Neural progenitor cell (in vitro differentiated cells): ENCODE measurements at regions not wholly inside any gene's neighbourhood (a gene's known extent, or its start where the extent isn't known, plus 50 kb on each side); places are given as distances from the start of the nearest gene placed in this dataset.

Experiments
- CTCF ChIP-seq: fragments of 200-600 bp; sonication (generic); IDR thresholded peaks from 2 replicates; pipeline ENCODE4 v1.5.1; 2017; ENCODE audit warnings: antibody characterized with exemption, mild to moderate bottlenecking
- EZH2 ChIP-seq: fragments of 200-600 bp; sonication (generic); IDR thresholded peaks from 2 replicates; pipeline ENCODE4 v1.6.1; 2017; ENCODE audit warnings: antibody characterized with exemption, mild to moderate bottlenecking, moderate library complexity
- EZH2phosphoT487 ChIP-seq: fragments of 200-600 bp; sonication (generic); IDR thresholded peaks from 2 replicates; pipeline ENCODE4 v1.6.1; 2017; ENCODE audit warnings: antibody characterized with exemption

DNA sequence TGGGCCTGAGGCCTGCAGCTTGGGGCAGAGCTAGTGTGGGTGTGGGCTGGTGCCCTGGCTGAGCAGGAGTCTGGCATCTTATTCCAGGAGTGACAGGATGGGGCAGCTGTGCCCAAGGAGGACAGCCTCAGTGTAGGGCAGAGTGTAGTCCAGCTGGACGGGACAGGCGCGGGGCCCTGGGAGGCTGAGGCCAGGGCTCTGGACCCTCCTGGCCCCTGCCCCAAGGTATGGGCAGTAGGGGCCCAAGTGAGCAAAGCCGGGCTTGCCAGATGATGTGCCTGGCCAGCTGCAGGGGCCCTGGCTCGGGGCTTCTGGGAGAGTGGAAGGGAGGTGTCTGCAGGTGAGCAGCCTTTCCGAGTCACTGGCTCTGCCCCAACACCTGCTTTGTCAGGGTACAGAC, 1190.9 kb downstream of the BRD1 start:
- no peak for TF ChIP-seq EZH2
- no peak for TF ChIP-seq CTCF
- no peak for TF ChIP-seq EZH2phosphoT487
